ENCODE measurements at regions not wholly inside any gene's neighbourhood (a gene's known extent, or its start where the extent isn't known, plus 50 kb on each side); places are given as distances from the start of the nearest gene placed in this dataset.

- H3K9me3 Mint-ChIP-seq = peaks cover 5% of the 10 kb centered on the region
- H3K4me1 Mint-ChIP-seq (ENCODE audit: low read depth) = no peaks in the 10 kb centered on the region
- H3K27ac Mint-ChIP-seq = no peak overlapping the region
- H3K27me3 Mint-ChIP-seq (ENCODE audit: low read depth) = no peaks in the 10 kb centered on the region
- H3K36me3 Mint-ChIP-seq (ENCODE audit: low read depth) = no peaks in the 10 kb centered on the region
- H3K4me3 Mint-ChIP-seq = no peak overlapping the region
These were observed 687.8 kb downstream of the SLC4A3 start for GRCh38 chr2:220315098-220315823.

GRCh38 chr2:220318037-220318436 is 690.6 kb downstream of the SLC4A3 start:
- Mint-ChIP-seq H3K27ac (no peak overlapping the region), H3K36me3 (ENCODE audit: low read depth) (no peaks in the 10 kb centered on the region), H3K4me1 (ENCODE audit: low read depth) (no peaks in the 10 kb centered on the region), H3K4me3 (no peak overlapping the region), H3K9me3 (peaks cover 5% of the 10 kb centered on the region), H3K27me3 (ENCODE audit: low read depth) (no peaks in the 10 kb centered on the region)

GRCh38 chr2:220318508-220318907 is 691.1 kb downstream of the SLC4A3 start:
- no peak overlapping the region for H3K27ac Mint-ChIP-seq
- no peaks in the 10 kb centered on the region for H3K4me1 Mint-ChIP-seq (ENCODE audit: low read depth)
- no peaks in the 10 kb centered on the region for H3K27me3 Mint-ChIP-seq (ENCODE audit: low read depth)
- H3K36me3 Mint-ChIP-seq (ENCODE audit: low read depth) = no peaks in the 10 kb centered on the region
- peaks cover 5% of the 10 kb centered on the region for H3K9me3 Mint-ChIP-seq
- H3K4me3 Mint-ChIP-seq = no peak overlapping the region

- Mint-ChIP-seq H3K4me3 (no peak overlapping the region), H3K4me1 (ENCODE audit: low read depth) (no peaks in the 10 kb centered on the region), H3K36me3 (ENCODE audit: low read depth) (no peaks in the 10 kb centered on the region), H3K9me3 (no peaks in the 10 kb centered on the region), H3K27me3 (ENCODE audit: low read depth) (no peaks in the 10 kb centered on the region), H3K27ac (no peak overlapping the region)
These were observed 692.9 kb downstream of the SLC4A3 start for GRCh38 chr2:220320326-220320725.

- H3K4me1 Mint-ChIP-seq (ENCODE audit: low read depth) = no peaks in the 10 kb centered on the region
- H3K4me3 Mint-ChIP-seq = no peak overlapping the region
These were observed 705.5 kb downstream of the SLC4A3 start for GRCh38 chr2:220332886-220333285.

GRCh38 chr2:220334210-220334609 is 706.8 kb downstream of the SLC4A3 start:
- H3K9me3 Mint-ChIP-seq = no peaks in the 10 kb centered on the region
- no peaks in the 10 kb centered on the region for H3K27me3 Mint-ChIP-seq (ENCODE audit: low read depth)
- H3K27ac Mint-ChIP-seq = no peak overlapping the region
- no peaks in the 10 kb centered on the region for H3K36me3 Mint-ChIP-seq (ENCODE audit: low read depth)
- no peak overlapping the region for H3K4me3 Mint-ChIP-seq
- H3K4me1 Mint-ChIP-seq (ENCODE audit: low read depth) = no peaks in the 10 kb centered on the region

More at GRCh38 chr2:220332886-220333285, 705.5 kb downstream of the SLC4A3 start:
- H3K9me3 Mint-ChIP-seq = no peaks in the 10 kb centered on the region
- no peaks in the 10 kb centered on the region for H3K36me3 Mint-ChIP-seq (ENCODE audit: low read depth)
- H3K27ac Mint-ChIP-seq = no peak overlapping the region
- H3K27me3 Mint-ChIP-seq (ENCODE audit: low read depth) = no peaks in the 10 kb centered on the region

GRCh38 chr2:220334871-220335590 is 707.6 kb downstream of the SLC4A3 start:
- Mint-ChIP-seq H3K4me3 (no peak overlapping the region), H3K36me3 (ENCODE audit: low read depth) (no peaks in the 10 kb centered on the region), H3K9me3 (no peaks in the 10 kb centered on the region), H3K27ac (no peak overlapping the region), H3K27me3 (ENCODE audit: low read depth) (no peaks in the 10 kb centered on the region), H3K4me1 (ENCODE audit: low read depth) (no peaks in the 10 kb centered on the region)

GRCh38 chr2:220335591-220335915 is 708.1 kb downstream of the SLC4A3 start:
- Mint-ChIP-seq H3K27me3 (ENCODE audit: low read depth) (no peaks in the 10 kb centered on the region), H3K36me3 (ENCODE audit: low read depth) (no peaks in the 10 kb centered on the region), H3K4me3 (no peak overlapping the region), H3K9me3 (no peaks in the 10 kb centered on the region), H3K27ac (no peak overlapping the region), H3K4me1 (ENCODE audit: low read depth) (no peaks in the 10 kb centered on the region)

GRCh38 chr2:220336771-220337170 is 709.3 kb downstream of the SLC4A3 start:
- H3K4me3 Mint-ChIP-seq = no peak overlapping the region
- no peaks in the 10 kb centered on the region for H3K27me3 Mint-ChIP-seq (ENCODE audit: low read depth)
- H3K4me1 Mint-ChIP-seq (ENCODE audit: low read depth) = no peaks in the 10 kb centered on the region
- H3K27ac Mint-ChIP-seq = no peak overlapping the region
- H3K36me3 Mint-ChIP-seq (ENCODE audit: low read depth) = no peaks in the 10 kb centered on the region
- H3K9me3 Mint-ChIP-seq = no peaks in the 10 kb centered on the region

- H3K36me3 Mint-ChIP-seq (ENCODE audit: low read depth) = no peaks in the 10 kb centered on the region
- H3K4me1 Mint-ChIP-seq (ENCODE audit: low read depth) = no peaks in the 10 kb centered on the region
- H3K4me3 Mint-ChIP-seq = no peak overlapping the region
- no peaks in the 10 kb centered on the region for H3K27me3 Mint-ChIP-seq (ENCODE audit: low read depth)
- no peak overlapping the region for H3K27ac Mint-ChIP-seq
- H3K9me3 Mint-ChIP-seq = no peaks in the 10 kb centered on the region
These were observed 710.4 kb downstream of the SLC4A3 start for GRCh38 chr2:220337611-220338440.

- Mint-ChIP-seq H3K27me3 (ENCODE audit: low read depth) (no peaks in the 10 kb centered on the region), H3K4me1 (ENCODE audit: low read depth) (no peaks in the 10 kb centered on the region), H3K27ac (no peak overlapping the region), H3K4me3 (no peak overlapping the region), H3K36me3 (ENCODE audit: low read depth) (no peaks in the 10 kb centered on the region), H3K9me3 (no peaks in the 10 kb centered on the region)
These were observed 713.6 kb downstream of the SLC4A3 start for GRCh38 chr2:220341014-220341413.

GRCh38 chr2:220346919-220347318 is 719.5 kb downstream of the SLC4A3 start:
- no peak overlapping the region for H3K4me3 Mint-ChIP-seq
- H3K9me3 Mint-ChIP-seq = no peaks in the 10 kb centered on the region
- H3K27ac Mint-ChIP-seq = no peak overlapping the region
- no peaks in the 10 kb centered on the region for H3K36me3 Mint-ChIP-seq (ENCODE audit: low read depth)
- H3K27me3 Mint-ChIP-seq (ENCODE audit: low read depth) = no peaks in the 10 kb centered on the region
- no peaks in the 10 kb centered on the region for H3K4me1 Mint-ChIP-seq (ENCODE audit: low read depth)

- H3K36me3 Mint-ChIP-seq (ENCODE audit: low read depth) = no peaks in the 10 kb centered on the region
- no peak overlapping the region for H3K27ac Mint-ChIP-seq
These were observed 720.2 kb downstream of the SLC4A3 start for GRCh38 chr2:220347626-220348025.

GRCh38 chr2:220348206-220348605 is 720.8 kb downstream of the SLC4A3 start:
- H3K4me3 Mint-ChIP-seq = no peak overlapping the region
- H3K36me3 Mint-ChIP-seq (ENCODE audit: low read depth) = no peaks in the 10 kb centered on the region
- no peaks in the 10 kb centered on the region for H3K27me3 Mint-ChIP-seq (ENCODE audit: low read depth)
- H3K9me3 Mint-ChIP-seq = no peaks in the 10 kb centered on the region
- no peak overlapping the region for H3K27ac Mint-ChIP-seq
- H3K4me1 Mint-ChIP-seq (ENCODE audit: low read depth) = no peaks in the 10 kb centered on the region

More at GRCh38 chr2:220347626-220348025, 720.2 kb downstream of the SLC4A3 start:
- H3K27me3 Mint-ChIP-seq (ENCODE audit: low read depth) = no peaks in the 10 kb centered on the region
- H3K9me3 Mint-ChIP-seq = no peaks in the 10 kb centered on the region
- no peak overlapping the region for H3K4me3 Mint-ChIP-seq
- H3K4me1 Mint-ChIP-seq (ENCODE audit: low read depth) = no peaks in the 10 kb centered on the region

- H3K4me3 Mint-ChIP-seq = no peak overlapping the region
- H3K27ac Mint-ChIP-seq = no peak overlapping the region
- H3K4me1 Mint-ChIP-seq (ENCODE audit: low read depth) = no peaks in the 10 kb centered on the region
- H3K36me3 Mint-ChIP-seq (ENCODE audit: low read depth) = no peaks in the 10 kb centered on the region
- no peaks in the 10 kb centered on the region for H3K9me3 Mint-ChIP-seq
- H3K27me3 Mint-ChIP-seq (ENCODE audit: low read depth) = no peaks in the 10 kb centered on the region
These were observed 726.5 kb downstream of the SLC4A3 start for GRCh38 chr2:220353897-220354296.

All from T-helper 1 cell treated with Interleukin-12 subunit alpha and Interleukin-12 subunit beta and Interleukin-4 antibody, amounts not matched to agents 30 μg/mL and 1 μg/mL, for 36 hours (primary cell).